ENCODE measurements at regions not wholly inside any gene's neighbourhood (a gene's known extent, or its start where the extent isn't known, plus 50 kb on each side); places are given as distances from the start of the nearest gene placed in this dataset.

GRCh38 chr1:187809549-187809948 lies 980.8 kb downstream of the PLA2G4A start:
- TF ChIP-seq CTCF (IDR thresholded peaks at IDR 0.05) = no peak
- no peak for TF ChIP-seq POLR2A (IDR thresholded peaks at IDR 0.05)

All from right lobe of liver (tissue), 4 donors.